ENCODE measurements at regions not wholly inside any gene's neighbourhood (a gene's known extent, or its start where the extent isn't known, plus 50 kb on each side); places are given as distances from the start of the nearest gene placed in this dataset.

GRCh38 chr1:244150665-244151064 is 99.6 kb downstream of the ZBTB18 start:
- no peak for TF ChIP-seq CTCF (IDR thresholded peaks at IDR 0.05; ENCODE audit: insufficient read depth, low read length)
- no peak for TF ChIP-seq REST (IDR thresholded peaks at IDR 0.05; ENCODE audit: insufficient replicate concordance, low read depth)
- no peak for TF ChIP-seq POLR2AphosphoS5 (IDR thresholded peaks at IDR 0.05; ENCODE audit: low read depth)
- no peak for TF ChIP-seq SPI1 (IDR thresholded peaks at IDR 0.05; ENCODE audit: borderline replicate concordance, low read depth)
- no peak for TF ChIP-seq GABPA (IDR thresholded peaks at IDR 0.05; ENCODE audit: low read depth)
